GM12872 (cell line): ENCODE measurements at regions not wholly inside any gene's neighbourhood (a gene's known extent, or its start where the extent isn't known, plus 50 kb on each side); places are given as distances from the start of the nearest gene placed in this dataset.

Source experiments
- TF ChIP-seq, protein P1 (sequence below): IDR thresholded peaks from 3 replicates; pipeline ENCODE4 v1.5.1; 2011; ENCODE audit warnings: low read depth, mild to moderate bottlenecking, low read length, moderate library complexity; ENCODE audit not compliant: insufficient read depth

DNA sequence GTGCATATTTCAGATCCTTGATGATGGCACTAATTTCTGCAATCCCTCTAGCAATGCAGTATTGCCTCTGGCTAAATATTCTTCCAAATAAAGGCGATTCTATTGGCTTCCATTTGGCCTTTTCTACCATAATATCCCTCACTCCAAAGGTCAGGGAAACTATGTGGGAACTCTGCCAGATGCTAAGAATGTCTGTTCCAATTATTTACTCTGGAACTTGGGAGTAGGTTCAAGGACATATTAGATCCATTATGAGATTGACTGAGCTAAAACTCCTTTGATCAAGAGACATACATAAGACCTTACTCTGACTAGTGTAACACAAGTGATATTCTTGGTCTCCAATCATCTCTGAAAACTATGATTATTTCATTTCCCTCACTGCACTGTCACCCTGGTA is 674.5 kb upstream of the NECTIN3 start:
- TF ChIP-seq, protein P1, sequence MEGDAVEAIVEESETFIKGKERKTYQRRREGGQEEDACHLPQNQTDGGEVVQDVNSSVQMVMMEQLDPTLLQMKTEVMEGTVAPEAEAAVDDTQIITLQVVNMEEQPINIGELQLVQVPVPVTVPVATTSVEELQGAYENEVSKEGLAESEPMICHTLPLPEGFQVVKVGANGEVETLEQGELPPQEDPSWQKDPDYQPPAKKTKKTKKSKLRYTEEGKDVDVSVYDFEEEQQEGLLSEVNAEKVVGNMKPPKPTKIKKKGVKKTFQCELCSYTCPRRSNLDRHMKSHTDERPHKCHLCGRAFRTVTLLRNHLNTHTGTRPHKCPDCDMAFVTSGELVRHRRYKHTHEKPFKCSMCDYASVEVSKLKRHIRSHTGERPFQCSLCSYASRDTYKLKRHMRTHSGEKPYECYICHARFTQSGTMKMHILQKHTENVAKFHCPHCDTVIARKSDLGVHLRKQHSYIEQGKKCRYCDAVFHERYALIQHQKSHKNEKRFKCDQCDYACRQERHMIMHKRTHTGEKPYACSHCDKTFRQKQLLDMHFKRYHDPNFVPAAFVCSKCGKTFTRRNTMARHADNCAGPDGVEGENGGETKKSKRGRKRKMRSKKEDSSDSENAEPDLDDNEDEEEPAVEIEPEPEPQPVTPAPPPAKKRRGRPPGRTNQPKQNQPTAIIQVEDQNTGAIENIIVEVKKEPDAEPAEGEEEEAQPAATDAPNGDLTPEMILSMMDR, result no peak

- TF ChIP-seq, protein P1, result no peak
Measured at GRCh38 chr3:110400315-110400714, 671.3 kb upstream of the NECTIN3 start.

GRCh38 chr3:110405830-110406585 is 665.6 kb upstream of the NECTIN3 start:
- TF ChIP-seq, protein P1, result no peak

DNA sequence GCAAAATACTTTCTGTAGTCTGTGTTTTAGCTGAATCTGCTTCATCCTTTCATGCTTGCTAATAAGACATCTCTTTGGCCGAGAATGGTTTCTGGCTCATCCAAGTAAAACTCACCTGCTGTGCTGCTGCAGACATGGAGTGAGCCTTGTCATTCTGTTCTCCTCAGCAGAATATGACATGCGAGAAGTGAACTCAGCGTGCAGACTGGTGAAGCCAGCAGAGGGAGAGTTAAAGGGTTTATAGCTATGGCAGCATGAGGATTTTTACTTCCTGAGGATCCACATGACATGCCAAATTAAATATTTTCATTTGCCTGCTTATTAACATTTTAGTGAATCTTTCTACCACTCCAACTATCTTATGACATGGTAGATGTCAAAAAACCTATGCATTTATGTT is 658.4 kb upstream of the NECTIN3 start:
- TF ChIP-seq, protein P1, result no peak

GRCh38 chr3:110413807-110414748 is 657.5 kb upstream of the NECTIN3 start:
- TF ChIP-seq, protein P1, result no peak

- TF ChIP-seq, protein P1, result no peak
Measured at GRCh38 chr3:110414855-110415254, 656.8 kb upstream of the NECTIN3 start.

DNA sequence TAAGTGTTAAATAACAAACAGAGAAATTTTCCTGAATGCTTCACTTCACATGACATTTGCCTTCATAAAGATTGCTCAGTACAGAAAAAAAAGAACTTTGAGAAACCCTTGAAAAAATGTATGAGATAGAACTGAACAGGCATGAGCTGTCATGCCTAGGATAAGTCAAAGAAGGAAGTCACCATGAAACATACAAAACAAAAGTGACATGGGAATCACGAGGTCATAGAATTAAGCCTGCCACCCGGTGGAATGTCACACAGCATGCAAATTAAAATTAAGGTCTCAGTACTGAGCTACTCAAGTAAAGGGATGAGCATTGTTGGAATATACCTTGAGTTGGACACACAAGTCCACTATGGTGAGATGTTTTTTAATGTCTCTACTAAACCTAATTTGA is 652.5 kb upstream of the NECTIN3 start:
- TF ChIP-seq, protein P1, result no peak
